ENCODE measurements at regions not wholly inside any gene's neighbourhood (a gene's known extent, or its start where the extent isn't known, plus 50 kb on each side); places are given as distances from the start of the nearest gene placed in this dataset.

DNA sequence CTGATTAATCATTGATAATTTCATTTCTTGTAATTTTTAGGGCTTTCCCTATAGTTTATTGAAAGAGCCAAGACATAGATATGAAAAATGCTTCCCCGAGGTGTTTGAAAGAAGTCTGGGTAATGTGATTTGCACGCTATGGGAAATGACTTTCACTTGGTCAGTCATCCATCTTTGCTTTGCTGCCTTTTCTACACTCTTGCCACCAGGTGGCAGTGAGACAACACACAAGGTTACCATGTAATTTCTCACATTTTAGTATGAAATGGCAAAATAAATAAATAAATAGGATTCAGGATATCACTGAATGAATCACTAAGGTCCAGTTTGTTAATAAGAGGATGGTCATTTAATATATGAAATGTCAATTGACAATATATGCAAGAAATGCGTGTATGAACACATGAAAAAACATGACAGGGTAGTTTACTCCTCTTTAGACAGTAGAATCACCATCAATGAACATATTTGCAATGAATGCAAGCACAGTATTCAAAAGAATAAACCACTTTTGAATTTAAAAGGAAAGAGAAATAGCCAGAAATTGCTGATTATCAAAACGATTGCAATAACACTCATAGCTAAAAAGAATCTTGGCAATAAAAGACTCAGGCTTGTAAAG lies 52.2 kb upstream of the KCNH7 start:
- no peak for DNase-seq
- H3K27me3 Mint-ChIP-seq = no peaks in the 10 kb centered on the region

DNA sequence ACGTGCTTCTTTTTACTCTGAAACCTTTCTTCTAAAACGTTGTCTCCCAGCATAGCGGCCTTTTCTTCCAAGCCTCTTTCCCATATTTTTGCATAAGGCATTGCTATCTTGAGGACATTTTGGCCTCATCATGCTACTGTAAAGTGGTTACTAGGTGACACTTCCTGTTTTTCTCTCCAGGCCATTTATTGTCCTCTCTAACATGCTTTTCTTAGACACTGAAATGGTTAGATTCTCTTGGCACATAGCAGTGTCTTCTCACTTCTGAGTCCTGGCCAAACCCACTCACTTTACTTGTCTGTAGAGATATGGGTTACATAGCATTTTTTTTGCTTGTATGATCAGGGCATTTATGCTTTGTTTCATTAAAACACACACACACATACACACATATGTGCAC lies 50.1 kb upstream of the KCNH7 start:
- DNase-seq (no peak), ATAC-seq (replicated peaks) (no peak)
- H3K4me3 Mint-ChIP-seq = no peak overlapping the region
- H3K27ac Mint-ChIP-seq = no peak overlapping the region
- H3K9me3 Mint-ChIP-seq = peaks cover 4 to 18% of the 10 kb centered on the region in 2 donors
- no peaks in the 10 kb centered on the region for H3K36me3 Mint-ChIP-seq (ENCODE audit: insufficient read depth)
- no peaks in the 10 kb centered on the region for H3K27me3 Mint-ChIP-seq
- no peaks in the 10 kb centered on the region for H3K4me1 Mint-ChIP-seq (ENCODE audit: low read depth in 2 of 2)

More for the DNA sequence above, 52.2 kb upstream of the KCNH7 start:
- Mint-ChIP-seq H3K4me3 (no peak overlapping the region), H3K27ac (no peak overlapping the region), H3K36me3 (ENCODE audit: insufficient read depth) (no peaks in the 10 kb centered on the region), H3K4me1 (ENCODE audit: low read depth in 2 of 2) (no peaks in the 10 kb centered on the region), H3K9me3 (peaks cover 6 to 7% of the 10 kb centered on the region in 2 donors)
- no peak for ATAC-seq (replicated peaks)
